ENCODE measurements at regions not wholly inside any gene's neighbourhood (a gene's known extent, or its start where the extent isn't known, plus 50 kb on each side); places are given as distances from the start of the nearest gene placed in this dataset.
A peak's percentile ranks its signal among the peaks of the same experiment; 100 is the strongest.

DNA sequence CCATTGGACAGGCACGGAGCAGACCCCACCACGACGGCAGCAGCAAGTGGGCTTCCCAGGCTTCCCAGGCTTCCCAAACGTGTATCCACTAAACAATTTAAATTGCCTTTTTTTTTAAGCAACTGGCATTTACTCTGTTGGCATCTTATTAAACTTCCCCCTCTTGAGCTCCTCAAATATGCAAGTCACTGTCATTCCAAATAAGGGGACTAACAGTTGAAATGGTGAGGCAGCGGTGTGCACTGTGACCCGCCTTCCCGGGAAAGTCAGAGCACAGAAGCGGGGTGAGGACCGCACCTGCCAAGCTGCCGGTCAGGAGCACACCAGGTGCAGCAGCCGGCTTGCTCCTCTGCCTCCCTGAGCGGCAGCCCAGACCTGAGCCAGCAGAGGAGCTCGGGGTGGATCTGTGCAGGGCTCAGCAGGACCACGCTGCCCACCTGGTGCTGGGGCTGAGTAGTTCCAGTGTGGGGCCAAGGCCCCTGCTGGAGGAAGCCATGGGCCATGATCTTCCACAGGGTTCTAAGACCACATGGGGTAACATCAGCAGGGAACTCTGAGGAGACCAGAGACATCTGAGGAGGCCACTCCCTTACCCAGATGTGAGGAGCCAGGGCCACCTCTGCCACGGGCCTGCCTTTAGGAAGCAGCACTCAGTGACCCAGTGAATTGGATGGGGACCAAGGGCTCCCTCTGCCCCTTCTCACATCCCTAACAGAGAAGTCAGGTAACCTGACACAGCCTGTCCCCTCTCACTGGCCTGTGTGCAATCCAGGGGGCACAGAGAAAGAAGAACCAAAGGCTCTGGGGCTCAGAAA is 245.4 kb downstream of the NPHP4 start:
- H3K4me2 ChIP-seq, result no peak overlapping the region
- H3K79me2 ChIP-seq (replicated peaks; ENCODE audit: insufficient read depth), result no peaks in the 10 kb centered on the region
- no peaks in the 10 kb centered on the region for H3F3A ChIP-seq (replicated peaks; ENCODE audit: low read depth)
- peaks cover 5% of the 10 kb centered on the region; the same call in 2 of the 3 replicates for H3K36me3 Mint-ChIP-seq (ENCODE audit: low read depth)
- no peaks in the 10 kb centered on the region for H3K4me1 ChIP-seq (ENCODE audit: insufficient read depth)
- no peak overlapping the region for H3K27ac ChIP-seq (ENCODE audit: low read depth)
- no peaks in the 10 kb centered on the region; the same call in 1 of the 2 replicates for H3K36me3 ChIP-seq (ENCODE audit: insufficient read depth)
- no peaks in the 10 kb centered on the region for H4K20me1 ChIP-seq (replicated peaks; ENCODE audit: insufficient read depth)
- ATAC-seq (peak; percentile 16), DNase-seq (ENCODE audit: low spot score) (no peak)
- H3K9me3 Mint-ChIP-seq, result peaks cover 6% of the 10 kb centered on the region
- H3K9me2 ChIP-seq (ENCODE audit: insufficient read depth), result no peaks in the 10 kb centered on the region
- peaks cover 38% of the 10 kb centered on the region for H3K4me1 Mint-ChIP-seq
- H3K4me3 ChIP-seq, result no peak overlapping the region
- no peak overlapping the region for H3K27ac Mint-ChIP-seq
- peaks cover 15% of the 10 kb centered on the region for H3K27me3 Mint-ChIP-seq (ENCODE audit: insufficient read depth, low read depth, poor library complexity)
- TF ChIP-seq ZNF331 (CRISPR knock-in tag; IDR thresholded peaks at IDR 0.05; ENCODE audit: low read depth) (no peak), EZH2phosphoT487 (IDR thresholded peaks at IDR 0.05; ENCODE audit: unreplicated experiment) (no peak), ZNF114 (CRISPR knock-in tag; IDR thresholded peaks at IDR 0.05) (no peak), CTCF (conservative IDR thresholded peaks at IDR 0.05; ENCODE audit: low read depth in 2 of 2) (no peak), STAT1 (IDR thresholded peaks at IDR 0.05; ENCODE audit: unreplicated experiment) (no peak), CREB1 (CRISPR knock-in tag; IDR thresholded peaks at IDR 0.05; ENCODE audit: low read depth) (no peak), NANOG (IDR thresholded peaks at IDR 0.05; ENCODE audit: borderline replicate concordance) (no peak), EZH2 (IDR thresholded peaks at IDR 0.05; ENCODE audit: low read depth, unreplicated experiment) (no peak), POLR2AphosphoS5 (IDR thresholded peaks at IDR 0.05; ENCODE audit: low read depth) (no peak)
- TF ChIP-seq, protein P1, sequence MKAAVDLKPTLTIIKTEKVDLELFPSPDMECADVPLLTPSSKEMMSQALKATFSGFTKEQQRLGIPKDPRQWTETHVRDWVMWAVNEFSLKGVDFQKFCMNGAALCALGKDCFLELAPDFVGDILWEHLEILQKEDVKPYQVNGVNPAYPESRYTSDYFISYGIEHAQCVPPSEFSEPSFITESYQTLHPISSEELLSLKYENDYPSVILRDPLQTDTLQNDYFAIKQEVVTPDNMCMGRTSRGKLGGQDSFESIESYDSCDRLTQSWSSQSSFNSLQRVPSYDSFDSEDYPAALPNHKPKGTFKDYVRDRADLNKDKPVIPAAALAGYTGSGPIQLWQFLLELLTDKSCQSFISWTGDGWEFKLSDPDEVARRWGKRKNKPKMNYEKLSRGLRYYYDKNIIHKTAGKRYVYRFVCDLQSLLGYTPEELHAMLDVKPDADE (IDR thresholded peaks at IDR 0.05), result no peak
- TF ChIP-seq, protein P2, sequence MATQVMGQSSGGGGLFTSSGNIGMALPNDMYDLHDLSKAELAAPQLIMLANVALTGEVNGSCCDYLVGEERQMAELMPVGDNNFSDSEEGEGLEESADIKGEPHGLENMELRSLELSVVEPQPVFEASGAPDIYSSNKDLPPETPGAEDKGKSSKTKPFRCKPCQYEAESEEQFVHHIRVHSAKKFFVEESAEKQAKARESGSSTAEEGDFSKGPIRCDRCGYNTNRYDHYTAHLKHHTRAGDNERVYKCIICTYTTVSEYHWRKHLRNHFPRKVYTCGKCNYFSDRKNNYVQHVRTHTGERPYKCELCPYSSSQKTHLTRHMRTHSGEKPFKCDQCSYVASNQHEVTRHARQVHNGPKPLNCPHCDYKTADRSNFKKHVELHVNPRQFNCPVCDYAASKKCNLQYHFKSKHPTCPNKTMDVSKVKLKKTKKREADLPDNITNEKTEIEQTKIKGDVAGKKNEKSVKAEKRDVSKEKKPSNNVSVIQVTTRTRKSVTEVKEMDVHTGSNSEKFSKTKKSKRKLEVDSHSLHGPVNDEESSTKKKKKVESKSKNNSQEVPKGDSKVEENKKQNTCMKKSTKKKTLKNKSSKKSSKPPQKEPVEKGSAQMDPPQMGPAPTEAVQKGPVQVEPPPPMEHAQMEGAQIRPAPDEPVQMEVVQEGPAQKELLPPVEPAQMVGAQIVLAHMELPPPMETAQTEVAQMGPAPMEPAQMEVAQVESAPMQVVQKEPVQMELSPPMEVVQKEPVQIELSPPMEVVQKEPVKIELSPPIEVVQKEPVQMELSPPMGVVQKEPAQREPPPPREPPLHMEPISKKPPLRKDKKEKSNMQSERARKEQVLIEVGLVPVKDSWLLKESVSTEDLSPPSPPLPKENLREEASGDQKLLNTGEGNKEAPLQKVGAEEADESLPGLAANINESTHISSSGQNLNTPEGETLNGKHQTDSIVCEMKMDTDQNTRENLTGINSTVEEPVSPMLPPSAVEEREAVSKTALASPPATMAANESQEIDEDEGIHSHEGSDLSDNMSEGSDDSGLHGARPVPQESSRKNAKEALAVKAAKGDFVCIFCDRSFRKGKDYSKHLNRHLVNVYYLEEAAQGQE (IDR thresholded peaks at IDR 0.05; ENCODE audit: unreplicated experiment), result no peak
- no peaks in the 10 kb centered on the region for H3K27me3 ChIP-seq (ENCODE audit: insufficient read depth)
- no peak overlapping the region for H2AFZ ChIP-seq
- no peak overlapping the region for H3K4me3 Mint-ChIP-seq
